IMR-90 (cell line): ENCODE measurements at regions not wholly inside any gene's neighbourhood (a gene's known extent, or its start where the extent isn't known, plus 50 kb on each side); places are given as distances from the start of the nearest gene placed in this dataset.
A peak's percentile ranks its signal among the peaks of the same experiment; 100 is the strongest.

Source experiments
- ATAC-seq: fragments of 200-7000 bp; cut with Tn5 transposase; 2 replicates; pipeline ENCODE4 v1.9.1; 2020; ENCODE audit warnings: low read depth, mild to moderate bottlenecking, moderate library complexity
- BruUV-seq: library from RNA; stranded (reverse); fragments of 400-500 nt; replicated peaks from 2 replicates; lab custom pipeline; 2021; lab: Mats Ljungman, UMichigan
- CTCF ChIA-PET: fragments of 300-600 bp; formaldehyde crosslinking; extraction: SDS; loops from one replicate; lab custom pipeline; 2021; ENCODE audit warnings: antibody characterized with exemption; lab: Yijun Ruan, JAX
- POLR2A ChIA-PET: fragments of 300-600 bp; sonication (Branson Sonifier 250); formaldehyde crosslinking; loops from one replicate; lab custom pipeline; 2022; ENCODE audit warnings: antibody characterized with exemption; ENCODE audit not compliant: unreplicated experiment; lab: Charles Lee
- DNase-seq: peaks from one replicate; pipeline ENCODE4 v3.0.0; 2013
- H2AFZ ChIP-seq: replicated peaks from 2 replicates; pipeline ENCODE3; 2013; ENCODE audit warnings: low read length, mild to moderate bottlenecking; ENCODE audit not compliant: poor library complexity
- H2AK5ac ChIP-seq: 2 replicates; pipeline ENCODE4 v1.6.1; 2013; ENCODE audit warnings: low read depth, low read length, inconsistent platforms
- H2AK9ac ChIP-seq: replicated peaks from 2 replicates; pipeline ENCODE3; 2013; ENCODE audit warnings: mild to moderate bottlenecking, low read depth, low read length, moderate library complexity; ENCODE audit not compliant: poor library complexity
- H2BK120ac ChIP-seq: 2 replicates; pipeline ENCODE4 v1.6.1; 2013; ENCODE audit warnings: low read depth, low read length, inconsistent platforms
- H2BK15ac ChIP-seq: 3 replicates; pipeline ENCODE4 v1.6.1; 2013; ENCODE audit warnings: low read depth, low read length, inconsistent platforms
- H2BK20ac ChIP-seq: 2 replicates; pipeline ENCODE4 v1.6.1; 2013; ENCODE audit warnings: low read depth, mild to moderate bottlenecking, inconsistent platforms, low read length, moderate library complexity
- H2BK5ac ChIP-seq: 2 replicates; pipeline ENCODE4 v1.6.1; 2013; ENCODE audit warnings: mild to moderate bottlenecking, low read depth, low read length, inconsistent platforms; ENCODE audit not compliant: poor library complexity, severe bottlenecking
- H3K14ac ChIP-seq: replicated peaks from 2 replicates; pipeline ENCODE4 v1.6.1; 2013; ENCODE audit warnings: low read depth, low read length, inconsistent platforms
- H3K18ac ChIP-seq: 2 replicates; pipeline ENCODE4 v1.6.1; 2013; ENCODE audit warnings: low read depth, low read length, control low read depth
- H3K23ac ChIP-seq: 2 replicates; pipeline ENCODE4 v1.6.1; 2013; ENCODE audit warnings: low read depth, low read length, inconsistent platforms
- H3K27ac ChIP-seq: 2 replicates; pipeline ENCODE4 v1.5.1; 2013; ENCODE audit warnings: mild to moderate bottlenecking, control low read depth, low read length; ENCODE audit not compliant: insufficient read depth
- H3K27me3 ChIP-seq: 2 replicates; pipeline ENCODE4 v1.6.1; 2013; ENCODE audit warnings: low read length; ENCODE audit not compliant: control insufficient read depth, insufficient read depth
- H3K36me3 ChIP-seq: 2 replicates; pipeline ENCODE4 v1.6.1; 2013; ENCODE audit warnings: low read length, mixed read lengths; ENCODE audit not compliant: control insufficient read depth, insufficient read depth
- H3K4ac ChIP-seq: 2 replicates; pipeline ENCODE4 v1.6.1; 2013; ENCODE audit warnings: low read depth, low read length, inconsistent platforms
- H3K4me1 ChIP-seq: 2 replicates; pipeline ENCODE4 v1.6.1; 2013; ENCODE audit warnings: low read length, mixed read lengths; ENCODE audit not compliant: control insufficient read depth, insufficient read depth
- H3K4me2 ChIP-seq: 2 replicates; pipeline ENCODE4 v1.6.1; 2013; ENCODE audit warnings: low read depth, mild to moderate bottlenecking, control low read depth, low read length, moderate library complexity
- H3K4me3 ChIP-seq: 2 replicates; pipeline ENCODE4 v1.5.1; 2013; ENCODE audit warnings: low read depth, mild to moderate bottlenecking, control low read depth, low read length, moderate library complexity; ENCODE audit not compliant: insufficient read depth
- H3K56ac ChIP-seq: 2 replicates; pipeline ENCODE4 v1.6.1; 2013; ENCODE audit warnings: low read length, inconsistent platforms; ENCODE audit not compliant: insufficient read depth; ENCODE audit errors: extremely low read depth
- H3K79me1 ChIP-seq, 2 experiments: 2 replicates each; pipeline ENCODE4 v1.6.1; 2013; ENCODE audit warnings: low read length in 2 of 2, inconsistent platforms in 1 of 2, low read depth in 1 of 2
- H3K9ac ChIP-seq: 2 replicates; pipeline ENCODE4 v1.6.1; 2013; ENCODE audit warnings: low read depth, low read length, control low read depth
- H3K9me1 ChIP-seq: 2 replicates; pipeline ENCODE4 v1.6.1; 2013; ENCODE audit warnings: low read length, inconsistent platforms; ENCODE audit not compliant: insufficient read depth
- H3K9me3 ChIP-seq: 2 replicates; pipeline ENCODE4 v1.6.1; 2013; ENCODE audit warnings: low read length; ENCODE audit not compliant: control insufficient read depth, insufficient read depth
- H4K20me1 ChIP-seq: 2 replicates; pipeline ENCODE4 v1.6.1; 2013; ENCODE audit warnings: low read length, inconsistent platforms; ENCODE audit not compliant: insufficient read depth
- H4K5ac ChIP-seq: 2 replicates; pipeline ENCODE4 v1.6.1; 2013; ENCODE audit warnings: mild to moderate bottlenecking, low read depth, low read length, control low read depth
- H4K8ac ChIP-seq, 2 experiments: 2 replicates each; pipeline ENCODE4 v1.6.1; 2013; ENCODE audit warnings: low read depth in 2 of 2, low read length in 2 of 2, control low read depth in 1 of 2, inconsistent platforms in 1 of 2
- H4K91ac ChIP-seq: 2 replicates; pipeline ENCODE4 v1.6.1; 2013; ENCODE audit warnings: low read depth, low read length, inconsistent platforms; ENCODE audit not compliant: insufficient read depth
- BHLHE40 ChIP-seq: fragments of 150-350 bp; IDR thresholded peaks from 2 replicates; pipeline ENCODE4 v1.6.1; 2016; ENCODE audit warnings: mild to moderate bottlenecking, low read depth, low read length
- RAD21 ChIP-seq: IDR thresholded peaks from 2 replicates; pipeline ENCODE4 v1.6.1; 2012; ENCODE audit warnings: low read length, improper control_type of control experiment
- RFX5 ChIP-seq: IDR thresholded peaks from 2 replicates; pipeline ENCODE4 v1.8.0; 2012; ENCODE audit warnings: low read depth, mild to moderate bottlenecking, low read length, moderate library complexity
- SMC3 ChIP-seq: fragments of 150-350 bp; IDR thresholded peaks from 2 replicates; pipeline ENCODE4 v1.6.1; 2016; ENCODE audit warnings: low read depth, mild to moderate bottlenecking, antibody characterized with exemption, low read length, moderate library complexity
- WGBS, 2 experiments: methylation state at CpG; one replicate each; pipeline versions ENCODE4 v1.1.5 to v1.1.7; 2013; ENCODE audit warnings: missing lambda C conversion rate in 2 of 2; ENCODE audit not compliant: insufficient read length in 1 of 2; ENCODE audit errors: extremely low coverage in 2 of 2; 5-methylcytosine and 5-hydroxymethylcytosine counted together
- dilution Hi-C: fragments of 300-500 bp; cut with HindIII; formaldehyde crosslinking; loops from one replicate; pipeline ENCODE4 v1.14.3; 2018; ENCODE audit warnings: low sequenced_read_pairs; ENCODE audit not compliant: unreplicated experiment
- in situ Hi-C: fragments of 300-500 bp; cut with MboI; formaldehyde crosslinking; loops from 3 replicates; pipeline ENCODE4 v1.14.3; 2019; ENCODE audit warnings: low sequenced_read_pairs, inconsistent platforms, mixed read lengths
- intact Hi-C: fragments of 100-400 bp; cut with micrococcal nuclease; formaldehyde crosslinking; loops from 2 replicates; pipeline ENCODE4 v1.10.0; 2022
- TF ChIP-seq, protein P1 (sequence below): conservative IDR thresholded peaks from 2 replicates; pipeline ENCODE4 v1.5.1; 2012; ENCODE audit warnings: mild to moderate bottlenecking, low read depth, low read length, improper control_type of control experiment

DNA sequence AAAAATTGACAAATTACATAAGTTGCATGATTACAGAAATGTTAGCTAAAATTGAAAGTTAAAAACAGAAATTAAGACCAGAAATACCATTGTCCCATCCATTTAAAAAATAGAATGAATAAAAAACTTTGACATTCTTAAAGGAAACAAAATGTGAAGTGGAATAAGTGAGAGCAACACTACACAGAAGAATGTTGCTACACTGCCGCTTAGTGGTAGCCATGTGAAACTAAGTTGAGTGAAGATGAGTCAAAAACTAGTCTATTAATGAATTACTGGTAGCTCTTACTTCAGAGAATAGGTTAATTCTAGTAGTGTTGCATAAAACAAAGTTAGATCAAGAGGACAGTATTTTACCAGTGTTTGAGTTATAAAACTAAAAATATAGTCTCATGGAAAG is 571.0 kb upstream of the KLHL4 start:
- Histone ChIP-seq H3K9me3 (no peaks in the 10 kb centered on the region), H3K4me2 (no peak overlapping the region), H3K9ac (no peak overlapping the region), H3K56ac (no peak overlapping the region), H2AK5ac (no peak overlapping the region), H3K14ac (no peak overlapping the region), H4K5ac (no peak overlapping the region), H3K9me1 (no peaks in the 10 kb centered on the region), H2BK15ac (no peak overlapping the region), H4K91ac (no peak overlapping the region), H3K79me1 (no peaks in the 10 kb centered on the region), H2BK120ac (no peak overlapping the region), H4K20me1 (no peaks in the 10 kb centered on the region), H3K23ac (no peak overlapping the region), H3K4me1 (no peaks in the 10 kb centered on the region), H2BK20ac (no peak overlapping the region), H3K27ac (no peak overlapping the region), H3K4ac (no peak overlapping the region), H3K36me3 (no peaks in the 10 kb centered on the region), H3K4me3 (no peak overlapping the region), H2AFZ (no peak overlapping the region), H2AK9ac (no peak overlapping the region), H2BK5ac (no peak overlapping the region), H3K27me3 (no peaks in the 10 kb centered on the region), H4K8ac (no peak overlapping the region), H3K18ac (no peak overlapping the region)
- DNase-seq (peak; percentile 24), ATAC-seq (peak; percentile 73)
- BruUV-seq, result no TSS peak
- intact Hi-C loops (loop anchor here (10.0 kb wide), 2 partner anchors 142 to 1332 kb away; no protein-coding TSS in a partner anchor), in situ Hi-C loops (no loop called here), dilution Hi-C loops (no loop called here)
- CTCF ChIA-PET, result no interaction called here
- POLR2A ChIA-PET, result no interaction called here
- WGBS, 2 experiments, result no CpG with 5 or more reads among the region's 1 CpG
- TF ChIP-seq SMC3 (peak; percentile 26; the same call in 1 of the 2 replicates), RAD21 (peak; percentile 53), BHLHE40 (no peak), RFX5 (no peak)
- TF ChIP-seq, protein P1, sequence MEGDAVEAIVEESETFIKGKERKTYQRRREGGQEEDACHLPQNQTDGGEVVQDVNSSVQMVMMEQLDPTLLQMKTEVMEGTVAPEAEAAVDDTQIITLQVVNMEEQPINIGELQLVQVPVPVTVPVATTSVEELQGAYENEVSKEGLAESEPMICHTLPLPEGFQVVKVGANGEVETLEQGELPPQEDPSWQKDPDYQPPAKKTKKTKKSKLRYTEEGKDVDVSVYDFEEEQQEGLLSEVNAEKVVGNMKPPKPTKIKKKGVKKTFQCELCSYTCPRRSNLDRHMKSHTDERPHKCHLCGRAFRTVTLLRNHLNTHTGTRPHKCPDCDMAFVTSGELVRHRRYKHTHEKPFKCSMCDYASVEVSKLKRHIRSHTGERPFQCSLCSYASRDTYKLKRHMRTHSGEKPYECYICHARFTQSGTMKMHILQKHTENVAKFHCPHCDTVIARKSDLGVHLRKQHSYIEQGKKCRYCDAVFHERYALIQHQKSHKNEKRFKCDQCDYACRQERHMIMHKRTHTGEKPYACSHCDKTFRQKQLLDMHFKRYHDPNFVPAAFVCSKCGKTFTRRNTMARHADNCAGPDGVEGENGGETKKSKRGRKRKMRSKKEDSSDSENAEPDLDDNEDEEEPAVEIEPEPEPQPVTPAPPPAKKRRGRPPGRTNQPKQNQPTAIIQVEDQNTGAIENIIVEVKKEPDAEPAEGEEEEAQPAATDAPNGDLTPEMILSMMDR, result peak; percentile 59
